Sigmoid colon (tissue), 4 donors: ENCODE measurements at regions not wholly inside any gene's neighbourhood (a gene's known extent, or its start where the extent isn't known, plus 50 kb on each side); places are given as distances from the start of the nearest gene placed in this dataset.

Source experiments
- EP300 ChIP-seq, 4 donors: sonication (generic); formaldehyde crosslinking; IDR thresholded peaks; one replicate each; pipeline ENCODE4 v1.6.1; 2017; ENCODE audit warnings: antibody characterized with exemption in 4 of 4
- POLR2AphosphoS5 ChIP-seq, 4 donors: sonication (generic); formaldehyde crosslinking; IDR thresholded peaks; one replicate each; pipeline ENCODE4 v1.6.1; 2017; ENCODE audit warnings: antibody characterized with exemption in 4 of 4

GRCh38 chr13:95440441-95441088, 112.0 kb upstream of the CLDN10 start:
- no peak for TF ChIP-seq POLR2AphosphoS5 (IDR thresholded peaks at IDR 0.05)
- TF ChIP-seq EP300 (IDR thresholded peaks at IDR 0.05): no peak
